Medulla oblongata (tissue), 1 donor: ENCODE measurements at regions not wholly inside any gene's neighbourhood (a gene's known extent, or its start where the extent isn't known, plus 50 kb on each side); places are given as distances from the start of the nearest gene placed in this dataset.
A peak's percentile ranks its signal among the peaks of the same experiment; 100 is the strongest.
"Not testable (repeated sequence)": the region's sequence is repeated elsewhere in the genome, so short reads cannot be mapped to it uniquely, and the experiment has no call there.

Experiments
- DNase-seq: peaks from one replicate; pipeline ENCODE4 v3.0.0-alpha.2; 2015; ENCODE audit errors: extremely low spot score

DNA sequence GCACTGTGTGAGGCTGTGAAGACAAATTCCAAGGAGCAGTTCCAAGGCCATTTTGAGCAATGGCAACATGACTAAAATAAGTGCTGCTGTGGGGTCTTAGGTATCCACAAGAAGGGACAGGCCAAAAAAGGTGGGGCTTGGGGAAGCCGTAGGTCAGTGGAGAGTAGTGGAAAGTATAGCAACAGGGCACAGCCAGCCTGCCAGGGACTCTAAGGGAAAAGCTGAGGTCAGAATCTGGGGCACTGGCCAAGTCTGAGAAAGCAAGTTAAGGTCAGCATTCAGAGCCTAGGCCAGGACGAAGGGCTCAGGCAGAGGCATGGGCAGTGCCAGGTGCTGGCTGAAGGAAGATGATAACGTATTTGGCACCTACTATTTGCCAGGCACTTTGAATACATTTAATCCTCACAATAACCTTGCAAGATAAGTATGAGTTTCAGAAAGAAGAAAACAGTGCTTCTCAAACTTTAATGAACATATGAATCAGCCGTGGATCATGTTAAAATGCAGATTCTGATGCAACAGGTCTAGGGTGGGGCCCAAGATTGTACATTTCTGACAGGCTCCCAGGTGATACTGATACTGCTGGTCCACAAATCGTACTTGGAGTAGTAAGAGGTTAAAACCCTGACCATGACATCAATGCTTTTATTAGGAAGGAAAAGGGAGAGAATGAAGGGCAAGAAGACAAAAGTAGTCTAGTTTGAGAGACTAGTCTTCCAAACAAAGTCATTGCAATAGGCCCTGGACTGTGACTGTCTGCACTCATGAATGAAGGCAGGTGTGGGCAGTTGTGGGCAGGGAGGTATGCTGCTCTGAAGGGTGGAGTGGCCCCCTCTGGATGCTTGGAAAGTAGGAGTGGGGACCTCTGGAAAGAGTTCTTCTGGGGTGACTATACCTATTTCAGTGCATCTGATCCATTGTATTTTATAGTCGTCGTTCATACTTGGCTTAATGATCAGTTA is 106.3 kb upstream of the ANKRD28 start:
- DNase-seq, result no peak

DNA sequence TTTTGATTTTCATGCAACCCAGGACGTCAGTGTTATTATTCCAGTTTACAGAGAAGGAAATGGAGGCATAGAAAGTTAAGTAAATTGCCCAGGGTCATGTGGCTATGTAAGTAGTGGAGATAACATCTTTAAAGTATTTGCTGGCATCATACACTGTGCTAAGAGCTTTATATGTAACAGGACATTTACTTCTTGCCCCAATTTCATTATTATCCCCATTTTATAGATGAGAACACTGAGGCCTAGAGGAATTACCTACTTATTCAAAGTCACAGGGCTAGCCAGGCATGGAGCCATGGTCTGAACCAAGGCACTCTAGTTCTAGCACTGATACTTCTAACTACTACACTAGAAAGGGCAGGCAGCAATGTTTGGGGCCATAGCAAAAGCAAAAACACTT is 107.3 kb upstream of the ANKRD28 start:
- no peak for DNase-seq

DNA sequence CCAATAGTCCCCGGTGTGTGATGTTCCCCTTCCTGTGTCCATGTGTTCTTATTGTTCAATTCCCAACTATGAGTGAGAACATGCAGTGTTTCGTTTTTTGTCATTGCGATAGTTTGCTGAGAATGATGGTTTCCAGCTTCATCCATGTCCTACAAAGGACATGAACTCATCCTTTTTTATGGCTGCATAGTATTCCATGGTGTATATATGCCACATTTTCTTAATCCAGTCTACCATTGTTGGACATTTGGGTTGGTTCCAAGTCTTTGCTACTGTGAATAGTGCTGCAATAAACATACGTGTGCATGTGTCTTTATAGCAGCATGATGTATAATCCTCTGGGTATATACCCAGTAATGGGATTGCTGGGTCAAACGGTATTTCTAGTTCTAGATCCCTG is 109.6 kb upstream of the ANKRD28 start:
- not testable (repeated sequence) for DNase-seq

DNA sequence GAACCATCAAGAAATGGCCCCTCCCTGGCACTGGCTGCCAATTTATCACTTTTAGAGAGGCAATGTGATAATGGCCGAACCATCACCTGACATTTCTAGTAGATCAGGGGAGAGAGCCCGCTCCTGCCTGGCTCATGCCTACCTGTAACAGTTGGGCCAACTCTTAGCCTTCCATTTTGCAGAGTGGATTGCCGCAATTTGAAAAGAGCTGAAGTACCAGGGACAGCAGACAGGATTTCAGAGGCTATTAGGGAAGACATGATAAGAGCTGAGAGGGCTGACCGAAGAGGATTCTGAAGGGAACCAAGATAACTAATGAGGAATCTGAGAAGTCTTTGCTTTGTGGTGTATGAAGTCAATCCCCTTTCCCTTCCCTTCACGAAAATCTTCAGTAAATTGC is 121.2 kb upstream of the ANKRD28 start:
- no peak for DNase-seq

GRCh38 chr3:15919971-15920370 is 122.2 kb upstream of the ANKRD28 start:
- no peak for DNase-seq

- DNase-seq, result no peak
These were observed 126.0 kb upstream of the ANKRD28 start for GRCh38 chr3:15923640-15924405.

- DNase-seq, result no peak
These were observed 127.1 kb upstream of the ANKRD28 start for GRCh38 chr3:15924914-15925313.

DNA sequence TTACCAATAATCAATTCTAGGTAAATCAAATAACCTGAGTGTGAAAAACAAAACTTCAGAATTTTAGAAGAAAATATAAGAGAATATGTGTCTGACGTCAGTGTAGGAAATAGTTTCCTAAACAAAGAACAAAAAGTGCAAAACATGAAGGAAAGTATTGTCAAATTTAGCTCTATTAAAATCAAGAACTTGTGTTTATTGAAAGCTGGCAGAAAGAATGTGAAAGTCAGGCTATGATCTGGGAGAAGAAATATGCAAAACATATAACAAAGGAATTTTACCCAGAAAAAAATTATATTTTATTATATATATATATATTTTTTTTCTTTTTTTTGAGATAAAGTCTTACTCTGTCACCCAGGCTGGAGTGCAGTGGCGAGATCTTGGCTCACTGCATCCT is 129.1 kb upstream of the ANKRD28 start:
- no peak for DNase-seq

GRCh38 chr3:15927969-15928368 is 130.2 kb upstream of the ANKRD28 start:
- no peak for DNase-seq

- no peak for DNase-seq
These were observed 132.3 kb upstream of the ANKRD28 start for GRCh38 chr3:15929944-15930571.

DNA sequence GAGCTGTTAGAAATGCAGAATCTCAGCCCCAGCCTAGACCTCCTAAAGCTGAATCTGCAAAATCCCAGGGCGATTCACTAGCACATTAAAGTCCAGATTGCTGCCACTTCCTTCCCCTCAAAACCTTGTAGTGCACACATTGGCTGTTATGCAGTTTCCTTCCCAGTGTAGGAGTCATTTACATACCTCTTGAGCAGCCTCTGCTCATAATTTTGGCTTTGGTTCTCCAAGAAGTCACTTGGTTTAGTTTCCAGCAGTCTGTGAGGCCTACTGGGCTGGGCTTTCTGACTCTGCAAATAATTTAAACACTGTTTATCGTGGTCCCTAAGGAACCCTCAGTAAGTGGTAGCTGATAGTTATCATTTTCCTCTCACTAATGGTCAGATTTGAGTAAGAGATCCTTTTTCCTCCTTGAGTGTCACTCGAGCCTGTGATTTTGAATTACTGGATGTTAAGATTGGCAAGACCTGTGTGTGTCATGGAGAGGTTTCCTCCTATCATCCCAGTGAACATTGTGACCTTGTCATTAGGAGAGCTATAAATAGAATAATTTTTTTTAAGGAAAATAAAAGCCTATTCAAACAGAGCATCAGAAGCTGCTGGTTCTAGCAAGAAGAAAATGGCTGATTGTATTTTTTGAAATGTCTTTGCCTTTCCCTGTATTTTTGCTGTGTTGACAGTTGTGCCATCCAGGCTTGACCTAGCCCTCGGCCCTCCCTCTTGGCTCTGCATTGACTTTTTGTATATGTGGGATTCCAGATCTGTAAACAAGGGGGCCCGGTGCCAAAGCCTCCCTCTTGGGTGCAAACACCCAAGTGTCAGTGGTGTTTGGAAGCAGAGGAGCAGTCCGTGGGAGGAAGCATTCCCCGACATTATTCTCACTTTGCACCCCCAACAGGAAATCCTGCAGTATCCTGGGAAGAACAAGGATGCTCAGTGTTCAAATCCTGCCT is 134.8 kb upstream of the ANKRD28 start:
- DNase-seq, result peak; percentile 11

- peak; percentile 13 for DNase-seq
These were observed 135.8 kb upstream of the ANKRD28 start for GRCh38 chr3:15933439-15934139.

GRCh38 chr3:15934389-15935195 is 136.8 kb upstream of the ANKRD28 start:
- DNase-seq, result no peak

DNA sequence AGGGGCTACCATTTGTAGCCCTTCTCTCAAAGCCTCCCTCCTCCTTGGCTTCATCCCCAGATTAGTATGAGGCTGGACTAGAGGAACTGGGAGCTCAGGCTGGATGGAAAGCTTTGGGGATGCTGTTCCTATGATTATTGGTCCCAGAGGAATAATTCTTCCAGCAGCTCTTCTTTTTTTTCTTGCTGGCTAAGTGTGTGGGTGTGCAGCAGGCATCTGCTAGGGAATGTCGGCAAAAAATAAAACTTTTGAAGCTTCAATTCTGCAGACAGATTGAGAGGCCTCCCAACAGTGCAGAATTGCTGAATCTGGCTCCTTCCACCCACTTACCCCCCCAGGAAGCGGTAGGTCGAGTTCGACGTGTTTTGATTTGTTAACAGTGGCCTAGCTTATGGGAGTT is 138.5 kb upstream of the ANKRD28 start:
- DNase-seq, result no peak

- DNase-seq, result no peak
These were observed 142.9 kb upstream of the ANKRD28 start for GRCh38 chr3:15940641-15941040.

GRCh38 chr3:15941457-15941856 is 143.7 kb upstream of the ANKRD28 start:
- DNase-seq, result not testable (repeated sequence)

DNA sequence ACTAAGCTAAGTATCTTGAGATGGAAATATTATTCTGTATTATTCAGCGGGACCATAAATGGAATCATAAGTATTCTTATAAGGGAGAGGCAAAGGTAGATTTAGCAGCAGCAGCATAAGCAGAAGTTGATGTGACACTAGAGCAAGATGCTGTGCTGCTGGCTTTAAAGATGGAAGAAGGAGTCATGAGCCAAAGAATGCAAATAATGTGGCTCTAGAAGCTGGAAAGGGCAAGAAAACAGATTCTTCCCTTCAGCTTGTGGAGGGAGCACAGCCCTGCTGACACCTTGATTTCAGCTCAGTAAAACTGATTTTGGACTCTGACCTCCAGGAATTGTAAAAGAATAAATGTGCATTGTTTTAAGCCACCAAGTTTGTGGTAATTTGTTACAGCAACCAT is 144.2 kb upstream of the ANKRD28 start:
- no peak for DNase-seq

DNA sequence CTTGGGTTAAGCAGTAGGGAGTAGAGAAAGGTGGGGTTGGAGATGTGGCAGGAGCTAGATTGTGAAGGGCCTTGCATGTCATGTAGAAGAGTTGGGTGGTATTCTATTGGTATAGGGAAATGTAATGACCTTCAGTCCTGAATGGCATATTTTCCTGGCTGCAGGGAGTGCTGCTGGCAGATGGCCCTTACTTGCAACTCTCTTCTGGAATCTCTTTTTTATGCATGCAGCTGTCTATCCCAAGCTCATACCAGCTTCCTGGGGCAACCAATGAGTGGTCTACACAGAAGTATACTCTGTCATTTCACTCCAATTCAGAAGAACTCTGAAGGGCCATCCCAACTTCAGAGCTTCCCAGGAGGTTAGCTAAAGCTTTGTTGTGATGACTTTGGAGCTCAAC is 144.7 kb upstream of the ANKRD28 start:
- no peak for DNase-seq

DNA sequence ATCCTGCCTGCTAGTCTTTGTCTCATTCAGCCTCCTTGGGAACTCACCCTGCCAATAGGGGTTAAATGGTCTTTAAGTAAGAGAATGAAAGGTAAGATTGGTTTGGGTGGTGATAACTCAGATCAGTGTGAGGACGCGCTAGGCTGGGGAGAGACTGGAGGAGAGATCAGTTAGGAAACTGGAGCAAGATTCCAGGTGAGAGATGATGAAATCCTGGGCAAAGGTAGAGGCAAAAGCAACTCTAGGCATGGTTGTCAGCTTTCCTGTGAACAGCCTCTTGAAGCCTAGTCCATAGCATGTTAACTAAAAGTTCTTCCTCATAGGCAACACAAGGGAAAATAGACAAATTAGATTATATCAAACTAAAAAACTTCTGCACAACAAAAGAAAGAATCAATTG is 145.2 kb upstream of the ANKRD28 start:
- DNase-seq, result no peak

DNA sequence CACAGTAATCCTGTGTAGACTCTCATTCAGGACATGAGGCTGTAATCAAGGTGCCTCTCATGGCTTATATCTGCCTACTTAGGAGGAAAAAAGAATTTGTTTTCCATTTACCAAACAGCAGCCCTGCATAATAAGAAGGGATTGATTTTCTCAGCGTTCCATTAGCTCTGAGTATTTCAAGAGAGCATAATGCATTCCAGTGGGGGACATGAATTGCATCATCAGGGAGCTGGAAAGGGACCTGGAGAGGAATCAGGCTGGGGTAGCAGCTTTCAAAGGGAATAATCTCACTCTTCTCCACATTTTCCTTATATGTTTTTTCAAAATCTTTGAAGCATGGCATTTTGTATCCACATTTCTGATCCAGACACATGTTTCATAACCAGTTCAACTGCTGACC is 150.6 kb upstream of the ANKRD28 start:
- DNase-seq, result no peak
